Lower lobe of right lung (tissue), 2 donors: ENCODE measurements at regions not wholly inside any gene's neighbourhood (a gene's known extent, or its start where the extent isn't known, plus 50 kb on each side); places are given as distances from the start of the nearest gene placed in this dataset.

Experiments
- ATAC-seq, 2 donors: fragments of 200-7000 bp; cut with Tn5 transposase; one replicate each; pipeline ENCODE4 v1.9.1; 2020 to 2022; ENCODE audit warnings: mild to moderate bottlenecking in 2 of 2, moderate library complexity in 2 of 2
- DNase-seq: peaks from one replicate; pipeline ENCODE4 v3.0.0-alpha.2; 2020
- H3K27ac ChIP-seq: fragments of 200-600 bp; one replicate; pipeline ENCODE4 v1.8.0; 2022
- H3K27me3 ChIP-seq: fragments of 200-600 bp; one replicate; pipeline ENCODE4 v1.8.0; 2022; ENCODE audit warnings: low read depth
- H3K36me3 ChIP-seq: fragments of 200-600 bp; one replicate; pipeline ENCODE4 v1.8.0; 2022; ENCODE audit warnings: mild to moderate bottlenecking
- H3K4me1 ChIP-seq: fragments of 200-600 bp; one replicate; pipeline ENCODE4 v1.8.0; 2022
- H3K4me3 ChIP-seq: fragments of 200-600 bp; one replicate; pipeline ENCODE4 v1.8.0; 2022; ENCODE audit warnings: mild to moderate bottlenecking
- H3K9me3 ChIP-seq: fragments of 200-600 bp; one replicate; pipeline ENCODE4 v1.8.0; 2022
- intact Hi-C: fragments of 100-400 bp; cut with DNase I; formaldehyde crosslinking; loops from one replicate; pipeline ENCODE4 v1.11.0; 2022
- TF ChIP-seq, protein P1 (sequence below): fragments of 200-600 bp; IDR thresholded peaks from one replicate; pipeline ENCODE4 v1.8.0; 2022; ENCODE audit warnings: antibody characterized with exemption, mild to moderate bottlenecking
- donor health status: DM: no; HTN: yes; CAD: no; lungs with severe emphysema.

DNA sequence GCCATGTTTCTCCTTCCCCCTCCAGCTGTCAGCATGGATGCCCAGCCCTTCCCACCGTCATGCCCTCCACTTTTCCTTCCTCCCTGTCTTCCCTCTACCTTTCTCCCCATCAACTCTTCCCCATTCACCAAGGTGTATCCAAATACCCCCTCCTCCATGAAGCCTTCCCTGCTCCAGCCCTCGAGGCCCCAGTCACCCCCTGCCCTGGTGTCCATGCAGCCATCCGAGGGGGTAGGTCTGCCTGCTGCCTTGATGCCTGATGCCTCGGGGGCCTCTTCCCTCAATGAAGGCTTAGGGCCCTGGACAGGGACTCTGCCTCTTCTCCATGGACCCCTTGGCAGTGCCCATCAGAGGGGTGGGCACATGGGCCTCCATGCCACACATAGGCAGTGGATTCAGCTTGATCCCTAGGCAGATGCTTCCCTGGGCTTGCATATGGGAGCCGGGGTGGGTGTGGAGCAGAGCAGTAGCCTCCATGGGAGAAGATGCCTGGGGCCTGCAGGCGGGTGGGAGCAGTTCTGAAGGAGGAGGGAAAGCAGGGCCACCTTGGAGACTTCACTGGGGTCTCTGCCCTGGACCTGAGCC is 795.8 kb downstream of the BRD1 start:
- Histone ChIP-seq H3K4me1 (no peaks in the 10 kb centered on the region), H3K9me3 (no peaks in the 10 kb centered on the region), H3K36me3 (no peaks in the 10 kb centered on the region), H3K27ac (no peak overlapping the region), H3K4me3 (no peak overlapping the region), H3K27me3 (peaks cover 17% of the 10 kb centered on the region)
- intact Hi-C loops = no loop called here
- ATAC-seq (no peak), DNase-seq (no peak)
- TF ChIP-seq, protein P1, sequence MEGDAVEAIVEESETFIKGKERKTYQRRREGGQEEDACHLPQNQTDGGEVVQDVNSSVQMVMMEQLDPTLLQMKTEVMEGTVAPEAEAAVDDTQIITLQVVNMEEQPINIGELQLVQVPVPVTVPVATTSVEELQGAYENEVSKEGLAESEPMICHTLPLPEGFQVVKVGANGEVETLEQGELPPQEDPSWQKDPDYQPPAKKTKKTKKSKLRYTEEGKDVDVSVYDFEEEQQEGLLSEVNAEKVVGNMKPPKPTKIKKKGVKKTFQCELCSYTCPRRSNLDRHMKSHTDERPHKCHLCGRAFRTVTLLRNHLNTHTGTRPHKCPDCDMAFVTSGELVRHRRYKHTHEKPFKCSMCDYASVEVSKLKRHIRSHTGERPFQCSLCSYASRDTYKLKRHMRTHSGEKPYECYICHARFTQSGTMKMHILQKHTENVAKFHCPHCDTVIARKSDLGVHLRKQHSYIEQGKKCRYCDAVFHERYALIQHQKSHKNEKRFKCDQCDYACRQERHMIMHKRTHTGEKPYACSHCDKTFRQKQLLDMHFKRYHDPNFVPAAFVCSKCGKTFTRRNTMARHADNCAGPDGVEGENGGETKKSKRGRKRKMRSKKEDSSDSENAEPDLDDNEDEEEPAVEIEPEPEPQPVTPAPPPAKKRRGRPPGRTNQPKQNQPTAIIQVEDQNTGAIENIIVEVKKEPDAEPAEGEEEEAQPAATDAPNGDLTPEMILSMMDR = no peak

DNA sequence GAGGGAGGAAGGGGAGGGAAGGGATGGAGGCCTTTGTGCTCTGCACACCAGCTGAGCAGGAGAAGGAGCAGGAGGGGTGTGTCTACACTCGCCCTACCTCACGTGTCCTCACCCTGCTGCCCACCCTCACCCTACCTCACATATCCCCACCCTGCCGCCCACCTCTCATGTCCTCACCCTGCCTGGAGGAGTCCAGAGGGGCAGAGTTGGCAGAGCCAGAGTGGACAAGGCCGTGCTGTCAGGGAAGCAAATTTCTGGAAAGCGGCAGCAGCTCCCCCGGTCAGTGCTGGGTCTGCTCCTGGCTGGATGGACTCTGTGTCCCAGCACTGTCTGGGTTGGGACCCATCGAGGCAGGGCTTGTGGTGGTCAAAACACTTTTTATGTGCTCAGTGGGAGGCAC is 799.6 kb downstream of the BRD1 start:
- Histone ChIP-seq H3K27me3 (peaks cover 5% of the 10 kb centered on the region), H3K4me3 (no peak overlapping the region), H3K27ac (no peak overlapping the region), H3K36me3 (no peaks in the 10 kb centered on the region), H3K4me1 (no peaks in the 10 kb centered on the region), H3K9me3 (no peaks in the 10 kb centered on the region)
- TF ChIP-seq, protein P1 = no peak
- DNase-seq = peak; percentile 30
- intact Hi-C loops = no loop called here
- ATAC-seq = no peak

DNA sequence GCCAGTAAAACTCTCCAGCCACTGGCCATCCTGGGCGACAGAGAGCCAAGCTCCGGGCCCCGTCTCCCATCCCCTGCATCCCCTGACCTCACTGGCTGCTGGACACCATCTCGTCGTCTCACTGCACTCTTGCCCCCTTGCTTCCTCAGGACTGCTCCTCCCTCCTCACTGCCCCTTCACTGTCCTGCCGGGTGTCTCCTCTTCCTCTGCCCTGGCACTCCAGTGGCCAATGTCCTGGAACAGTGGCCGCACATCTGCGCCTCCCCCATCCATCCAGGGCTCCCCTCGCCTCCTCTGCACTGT is 800.4 kb downstream of the BRD1 start:
- Histone ChIP-seq H3K36me3 (no peaks in the 10 kb centered on the region), H3K27ac (no peak overlapping the region), H3K9me3 (no peaks in the 10 kb centered on the region), H3K4me1 (no peaks in the 10 kb centered on the region), H3K27me3 (no peaks in the 10 kb centered on the region), H3K4me3 (no peak overlapping the region)
- intact Hi-C loops = no loop called here
- no peak for ATAC-seq
- TF ChIP-seq, protein P1 = no peak
- DNase-seq = peak; percentile 38

DNA sequence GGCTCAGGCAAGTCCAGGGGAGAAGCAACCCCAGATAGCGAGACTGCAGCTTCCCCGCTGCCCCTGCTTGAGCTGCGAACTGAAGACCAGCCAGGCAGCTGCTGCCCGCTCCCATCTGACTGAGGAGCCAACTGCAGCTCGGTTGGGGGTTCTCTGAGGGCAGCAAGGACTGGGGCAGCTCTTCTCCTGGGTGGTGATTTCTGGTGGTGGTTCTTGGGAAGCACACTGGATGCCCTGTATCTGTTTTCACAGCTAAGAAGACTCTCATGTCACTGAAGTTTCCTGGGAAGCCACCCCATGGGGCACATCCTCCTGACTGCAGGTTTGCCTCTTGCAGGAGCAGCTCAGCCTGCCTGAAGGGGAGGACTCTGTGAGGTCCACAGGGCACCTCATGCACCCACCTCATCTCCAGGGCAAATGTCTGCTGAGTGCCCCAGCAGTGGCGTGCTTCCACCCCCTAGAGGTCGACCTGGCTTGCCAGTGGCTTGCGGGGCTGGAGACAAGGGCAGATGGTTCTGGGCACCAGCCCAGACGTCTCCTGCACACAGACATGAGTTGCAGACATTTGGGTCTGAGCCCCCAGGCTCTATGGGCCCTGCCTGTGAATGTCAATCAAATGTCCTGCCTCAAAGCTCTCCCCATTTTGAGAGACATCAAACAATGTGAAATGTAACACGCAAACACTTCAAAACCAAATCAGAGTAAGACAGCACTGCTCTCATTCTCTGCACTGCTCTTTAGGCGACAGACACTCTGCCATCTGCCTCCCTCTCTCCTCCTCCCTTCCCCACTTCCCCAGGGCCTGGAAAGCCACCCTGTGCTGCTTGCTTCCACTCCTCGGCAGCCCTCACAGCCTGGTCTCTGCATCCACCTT is 800.9 kb downstream of the BRD1 start:
- intact Hi-C loops = no loop called here
- DNase-seq (peak; percentile 36), ATAC-seq (no peak)
- Histone ChIP-seq H3K27me3 (no peaks in the 10 kb centered on the region), H3K9me3 (no peaks in the 10 kb centered on the region), H3K27ac (no peak overlapping the region), H3K4me3 (no peak overlapping the region), H3K4me1 (no peaks in the 10 kb centered on the region), H3K36me3 (no peaks in the 10 kb centered on the region)
- TF ChIP-seq, protein P1 = peak; percentile 36

DNA sequence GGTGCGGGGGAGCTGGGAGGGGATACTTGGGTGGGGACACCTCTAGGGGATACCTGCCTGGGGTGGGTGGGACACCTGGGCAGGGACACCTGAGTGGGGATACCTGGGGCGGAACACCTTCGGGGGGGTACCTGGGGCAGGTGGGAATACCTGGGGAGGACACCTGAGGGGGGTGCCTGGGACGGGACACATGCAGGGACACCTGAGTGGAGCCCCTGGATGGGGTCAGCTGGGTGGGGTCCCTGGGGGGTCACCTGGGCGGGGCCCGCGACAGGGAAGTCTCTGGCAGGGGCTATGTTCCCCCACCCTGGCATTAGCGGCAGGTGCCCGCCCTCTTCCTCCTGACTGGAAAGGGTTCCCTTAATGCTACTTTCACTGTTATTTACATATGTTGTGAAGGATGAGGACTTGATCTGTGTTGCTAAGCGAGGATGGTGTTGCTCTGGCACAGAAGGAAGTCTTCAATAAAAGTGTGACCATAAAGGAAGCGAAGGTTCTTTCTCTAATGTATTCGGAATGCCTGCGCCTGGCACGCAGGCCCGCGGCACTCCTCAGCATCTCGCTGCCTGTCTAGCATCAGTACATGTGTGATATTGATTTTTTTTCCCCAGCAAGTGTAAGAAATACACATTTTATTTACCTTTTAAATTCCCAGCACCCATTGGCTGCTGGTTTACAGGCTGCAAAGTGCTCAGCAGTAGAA is 801.7 kb downstream of the BRD1 start:
- TF ChIP-seq, protein P1 = no peak
- H3K9me3 ChIP-seq = no peaks in the 10 kb centered on the region
- ATAC-seq (peak in 1 of 2 donors; percentile 24), DNase-seq (peak; percentile 33)
- no peak overlapping the region for H3K27ac ChIP-seq
- H3K4me1 ChIP-seq = no peaks in the 10 kb centered on the region
- H3K4me3 ChIP-seq = no peak overlapping the region
- no peaks in the 10 kb centered on the region for H3K27me3 ChIP-seq
- no peaks in the 10 kb centered on the region for H3K36me3 ChIP-seq
- intact Hi-C loops = no loop called here
